Stomach smooth muscle (tissue), 2 donors: ENCODE measurements at regions not wholly inside any gene's neighbourhood (a gene's known extent, or its start where the extent isn't known, plus 50 kb on each side); places are given as distances from the start of the nearest gene placed in this dataset.
"Not testable (repeated sequence)": the region's sequence is repeated elsewhere in the genome, so short reads cannot be mapped to it uniquely, and the experiment has no call there.

Source experiments
- H3K27ac ChIP-seq: one replicate; pipeline ENCODE4 v1.7.0; 2013; ENCODE audit warnings: mild to moderate bottlenecking, low read length, inconsistent platforms
- H3K27me3 ChIP-seq, 2 donors: one replicate each; pipeline ENCODE4 v1.7.0; 2013; ENCODE audit warnings: low read length in 2 of 2; ENCODE audit not compliant: insufficient read depth in 2 of 2, control insufficient read depth in 1 of 2
- H3K36me3 ChIP-seq, 2 donors: one replicate each; pipeline ENCODE4 v1.7.0; 2013; ENCODE audit warnings: low read length in 2 of 2; ENCODE audit not compliant: control insufficient read depth in 2 of 2, insufficient read depth in 2 of 2
- H3K4me1 ChIP-seq: one replicate; pipeline ENCODE4 v1.7.0; 2013; ENCODE audit warnings: low read length; ENCODE audit not compliant: control insufficient read depth, insufficient read depth
- H3K4me3 ChIP-seq, 2 donors: one replicate each; pipeline ENCODE4 v1.7.0; 2013; ENCODE audit warnings: low read length in 2 of 2
- H3K9ac ChIP-seq, 2 donors: one replicate each; pipeline ENCODE4 v1.7.0; 2013; ENCODE audit warnings: low read length in 2 of 2, mild to moderate bottlenecking in 1 of 2
- H3K9me3 ChIP-seq, 2 donors: one replicate each; pipeline ENCODE4 v1.7.0; 2013; ENCODE audit warnings: low read length in 2 of 2; ENCODE audit not compliant: control insufficient read depth in 2 of 2
- donor health status: healthy.
- donor health status: Pancreatic carcinoma.

- H3K9me3 ChIP-seq, H3K27ac ChIP-seq, H3K4me1 ChIP-seq, H3K27me3 ChIP-seq, H3K36me3 ChIP-seq, H3K9ac ChIP-seq, H3K4me3 ChIP-seq: not testable (repeated sequence)
Measured at GRCh38 chr11:3476084-3476936, 97.4 kb upstream of the ZNF195 start.

DNA sequence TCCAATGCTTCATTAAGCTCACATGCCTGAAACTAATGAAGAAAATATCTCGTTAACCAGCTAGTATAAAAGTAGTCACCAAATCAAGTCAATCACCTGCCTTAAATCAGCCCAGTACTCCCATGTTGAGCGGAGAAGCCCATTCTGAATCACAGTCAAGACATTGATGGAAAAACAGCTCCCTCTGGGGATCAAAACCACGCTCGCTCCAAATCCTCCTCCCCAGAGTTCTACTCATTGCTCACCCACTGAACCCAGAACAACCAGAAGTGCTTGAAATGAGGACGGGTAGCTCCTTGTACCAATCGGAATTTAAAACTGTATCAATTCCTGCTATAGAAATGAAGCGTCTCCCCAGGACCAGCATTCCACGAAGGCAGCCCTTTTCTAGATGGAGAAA lies 90.0 kb upstream of the ZNF195 start:
- not testable (repeated sequence) for H3K9ac ChIP-seq, H3K4me1 ChIP-seq, H3K27ac ChIP-seq, H3K4me3 ChIP-seq, H3K9me3 ChIP-seq, H3K36me3 ChIP-seq, H3K27me3 ChIP-seq

DNA sequence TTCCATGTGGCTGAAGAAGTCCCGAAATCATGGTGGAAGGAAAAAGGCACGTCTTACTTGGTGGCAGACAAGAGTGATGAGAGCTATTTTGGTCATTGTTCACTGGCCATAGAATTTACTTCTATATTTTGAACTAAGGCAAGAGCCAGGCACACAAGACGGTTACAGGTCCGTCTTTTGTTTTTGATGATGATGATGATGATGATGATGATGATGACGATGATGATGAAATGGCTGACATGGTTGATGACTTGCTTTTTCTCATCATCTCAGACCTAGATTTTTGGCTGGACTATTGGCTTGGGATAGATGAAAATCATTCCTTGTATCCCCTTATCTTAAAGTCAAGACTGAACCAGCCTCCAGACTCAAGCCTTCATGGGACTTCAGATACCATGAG lies 88.7 kb upstream of the ZNF195 start:
- not testable (repeated sequence) for H3K27me3 ChIP-seq, H3K4me3 ChIP-seq, H3K27ac ChIP-seq, H3K4me1 ChIP-seq, H3K36me3 ChIP-seq, H3K9ac ChIP-seq, H3K9me3 ChIP-seq

DNA sequence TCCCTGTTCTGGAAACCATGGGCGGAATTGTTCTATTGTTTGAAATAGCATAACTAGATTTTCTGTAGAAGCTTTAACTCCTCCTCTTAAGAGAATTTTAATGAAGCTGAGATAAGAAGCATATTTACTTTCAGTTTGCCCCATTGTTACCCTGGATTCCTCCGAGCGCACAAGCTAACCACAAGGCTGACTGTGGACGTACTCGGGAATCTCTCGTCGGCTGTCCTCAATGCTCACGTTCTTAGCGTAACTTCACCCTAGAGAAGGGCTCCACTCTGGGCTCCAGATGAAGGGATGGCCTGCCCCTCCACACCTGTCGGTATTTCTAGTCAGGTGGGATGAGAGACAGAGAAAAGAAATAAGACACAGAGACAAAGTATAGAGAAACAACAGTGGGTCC lies 76.7 kb upstream of the ZNF195 start:
- not testable (repeated sequence) for H3K4me1 ChIP-seq, H3K36me3 ChIP-seq, H3K9ac ChIP-seq, H3K9me3 ChIP-seq, H3K4me3 ChIP-seq, H3K27ac ChIP-seq, H3K27me3 ChIP-seq

- not testable (repeated sequence) for H3K27ac ChIP-seq, H3K27me3 ChIP-seq, H3K9me3 ChIP-seq, H3K4me3 ChIP-seq, H3K36me3 ChIP-seq, H3K4me1 ChIP-seq, H3K9ac ChIP-seq
Measured at GRCh38 chr11:3454844-3455243, 75.9 kb upstream of the ZNF195 start.

GRCh38 chr11:3453596-3454256 lies 74.8 kb upstream of the ZNF195 start:
- not testable (repeated sequence) for H3K36me3 ChIP-seq, H3K27me3 ChIP-seq, H3K9me3 ChIP-seq, H3K27ac ChIP-seq, H3K4me3 ChIP-seq, H3K4me1 ChIP-seq, H3K9ac ChIP-seq

DNA sequence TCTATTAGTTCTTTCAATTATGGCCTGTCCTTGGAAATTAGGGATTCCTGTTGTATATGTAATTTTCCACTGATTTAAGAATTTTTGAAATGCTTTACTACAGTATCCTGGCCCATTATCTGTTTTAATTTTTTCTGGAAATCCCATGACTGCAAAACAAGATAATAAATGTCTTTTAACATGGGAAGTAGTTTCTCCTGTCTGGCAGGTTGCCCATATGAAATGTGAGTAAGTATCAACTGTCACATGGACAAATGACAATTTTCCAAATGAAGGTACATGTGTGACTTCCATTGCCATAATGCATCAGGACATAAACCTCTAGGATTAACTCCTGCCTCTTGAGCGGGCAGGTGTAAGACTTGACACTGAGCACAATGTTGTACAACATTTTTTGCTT lies 71.9 kb upstream of the ZNF195 start:
- not testable (repeated sequence) for H3K27me3 ChIP-seq, H3K4me1 ChIP-seq, H3K27ac ChIP-seq, H3K36me3 ChIP-seq, H3K4me3 ChIP-seq, H3K9me3 ChIP-seq, H3K9ac ChIP-seq

DNA sequence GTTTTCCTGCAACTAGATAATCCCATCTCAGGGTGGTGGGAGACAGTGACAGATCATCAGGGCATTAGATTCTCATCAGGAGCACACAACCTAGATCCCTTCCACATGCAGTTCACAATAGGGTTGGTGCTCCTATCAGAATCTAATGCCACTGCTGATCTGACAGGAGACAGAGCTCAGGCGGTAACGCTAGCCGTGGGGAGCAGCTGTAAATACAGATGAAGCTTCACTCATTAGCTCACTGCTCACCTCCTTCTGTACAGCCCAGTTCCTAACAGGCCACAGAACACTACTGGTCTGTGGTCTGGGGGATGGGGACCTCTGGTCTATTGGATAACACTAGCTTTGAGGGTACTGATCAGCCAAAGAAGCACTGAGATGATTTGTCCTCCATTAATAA lies 66.6 kb upstream of the ZNF195 start:
- H3K9ac ChIP-seq, H3K9me3 ChIP-seq, H3K27me3 ChIP-seq, H3K4me1 ChIP-seq, H3K27ac ChIP-seq, H3K4me3 ChIP-seq, H3K36me3 ChIP-seq: not testable (repeated sequence)

DNA sequence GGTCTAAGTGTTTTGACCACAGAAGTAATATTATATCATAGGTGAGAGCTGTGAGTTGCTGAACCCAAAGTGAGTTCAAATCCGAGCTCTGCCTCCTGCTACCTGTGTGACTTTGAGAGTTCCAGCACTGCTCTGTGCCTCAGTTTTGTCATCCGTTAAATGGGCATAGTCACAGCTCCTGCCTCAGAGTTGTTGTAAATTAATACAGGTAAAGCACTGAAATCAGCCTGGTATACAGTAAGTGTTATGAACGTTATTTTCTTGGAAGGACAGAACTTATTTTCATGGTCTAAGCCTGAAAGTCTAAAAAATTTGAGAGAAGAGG lies 65.4 kb upstream of the ZNF195 start:
- not testable (repeated sequence) for H3K27ac ChIP-seq, H3K36me3 ChIP-seq, H3K9ac ChIP-seq, H3K4me3 ChIP-seq, H3K27me3 ChIP-seq, H3K9me3 ChIP-seq, H3K4me1 ChIP-seq

- not testable (repeated sequence) for H3K27ac ChIP-seq
Measured at GRCh38 chr11:3443700-3444419, 64.9 kb upstream of the ZNF195 start.

DNA sequence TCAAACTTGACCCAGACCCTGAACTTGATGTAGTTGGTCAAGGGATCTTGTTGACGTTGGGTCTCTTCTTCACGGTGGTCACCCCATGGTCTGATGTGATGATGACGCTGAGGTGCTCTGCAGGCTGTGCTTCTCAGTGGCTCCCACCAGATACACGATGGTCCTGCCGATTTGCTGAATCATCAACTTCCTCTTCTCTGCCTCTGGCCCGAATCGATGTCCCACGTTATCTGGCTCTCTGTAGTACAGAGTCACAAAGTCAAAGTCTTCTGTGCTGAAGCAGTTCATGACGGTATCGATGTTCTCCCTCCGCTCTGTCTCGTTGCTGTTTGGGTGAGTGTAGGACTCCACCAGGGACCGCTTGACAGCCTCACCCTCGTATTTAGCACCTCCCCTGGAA lies 58.5 kb upstream of the ZNF195 start:
- not testable (repeated sequence) for H3K9ac ChIP-seq, H3K27ac ChIP-seq, H3K36me3 ChIP-seq, H3K4me1 ChIP-seq, H3K9me3 ChIP-seq, H3K27me3 ChIP-seq, H3K4me3 ChIP-seq

More at GRCh38 chr11:3443700-3444419, 64.9 kb upstream of the ZNF195 start:
- H3K4me3 ChIP-seq, H3K27me3 ChIP-seq, H3K9me3 ChIP-seq, H3K36me3 ChIP-seq, H3K4me1 ChIP-seq, H3K9ac ChIP-seq: not testable (repeated sequence)
